ENCODE measurements at regions not wholly inside any gene's neighbourhood (a gene's known extent, or its start where the extent isn't known, plus 50 kb on each side); places are given as distances from the start of the nearest gene placed in this dataset.
A peak's percentile ranks its signal among the peaks of the same experiment; 100 is the strongest.

GRCh38 chr16:9499941-9500593 is 408.6 kb downstream of the HAPSTR1 start:
- H3K36me3 Mint-ChIP-seq = no peaks in the 10 kb centered on the region
- no peak overlapping the region for H3K4me3 Mint-ChIP-seq
- H3K27me3 Mint-ChIP-seq = peaks cover 7% of the 10 kb centered on the region
- H3K9me3 Mint-ChIP-seq = peaks cover 4 to 10% (median 5%) of the 10 kb centered on the region in 3 donors
- no peaks in the 10 kb centered on the region for H3K4me1 Mint-ChIP-seq
- no peak overlapping the region for H3K27ac Mint-ChIP-seq

- no peaks in the 10 kb centered on the region for H3K4me1 Mint-ChIP-seq
- peak overlapping the region in 1 of 3 donors; percentile 68 for H3K27ac Mint-ChIP-seq
- H3K4me3 Mint-ChIP-seq = no peak overlapping the region
- no peaks in the 10 kb centered on the region for H3K36me3 Mint-ChIP-seq
- H3K9me3 Mint-ChIP-seq = peaks cover 4 to 10% (median 5%) of the 10 kb centered on the region in 3 donors
- peaks cover 7% of the 10 kb centered on the region for H3K27me3 Mint-ChIP-seq
Measured at GRCh38 chr16:9500872-9501271, 409.4 kb downstream of the HAPSTR1 start.

- peaks cover 2% of the 10 kb centered on the region for H3K27me3 Mint-ChIP-seq
- no peaks in the 10 kb centered on the region for H3K36me3 Mint-ChIP-seq
- peaks cover 4 to 10% (median 5%) of the 10 kb centered on the region in 3 donors for H3K9me3 Mint-ChIP-seq
- no peak overlapping the region for H3K27ac Mint-ChIP-seq
- no peaks in the 10 kb centered on the region for H3K4me1 Mint-ChIP-seq
- H3K4me3 Mint-ChIP-seq = no peak overlapping the region
Measured at GRCh38 chr16:9503251-9503984, 412.0 kb downstream of the HAPSTR1 start.

- H3K27ac Mint-ChIP-seq = no peak overlapping the region
- H3K4me1 Mint-ChIP-seq = no peaks in the 10 kb centered on the region
- no peak overlapping the region for H3K4me3 Mint-ChIP-seq
- H3K9me3 Mint-ChIP-seq = peaks cover 3 to 6% (median 4%) of the 10 kb centered on the region in 3 donors
- no peaks in the 10 kb centered on the region for H3K36me3 Mint-ChIP-seq
- no peaks in the 10 kb centered on the region for H3K27me3 Mint-ChIP-seq
Measured at GRCh38 chr16:9508328-9508936, 417.0 kb downstream of the HAPSTR1 start.

- Mint-ChIP-seq H3K9me3 (peaks cover 4 to 6% (median 5%) of the 10 kb centered on the region in 3 donors), H3K4me1 (no peaks in the 10 kb centered on the region), H3K27ac (no peak overlapping the region)
Measured at GRCh38 chr16:9509663-9510062, 418.2 kb downstream of the HAPSTR1 start.

GRCh38 chr16:9511389-9511788 is 419.9 kb downstream of the HAPSTR1 start:
- H3K27ac Mint-ChIP-seq = no peak overlapping the region
- no peaks in the 10 kb centered on the region for H3K4me1 Mint-ChIP-seq
- no peaks in the 10 kb centered on the region for H3K36me3 Mint-ChIP-seq

More at GRCh38 chr16:9509663-9510062, 418.2 kb downstream of the HAPSTR1 start:
- Mint-ChIP-seq H3K36me3 (no peaks in the 10 kb centered on the region), H3K27me3 (no peaks in the 10 kb centered on the region), H3K4me3 (no peak overlapping the region)

GRCh38 chr16:9516444-9516843 is 425.0 kb downstream of the HAPSTR1 start:
- H3K27me3 Mint-ChIP-seq = peaks cover 2% of the 10 kb centered on the region
- no peak overlapping the region for H3K4me3 Mint-ChIP-seq
- peaks cover 3 to 6% (median 5%) of the 10 kb centered on the region in 3 donors for H3K9me3 Mint-ChIP-seq
- H3K36me3 Mint-ChIP-seq = no peaks in the 10 kb centered on the region
- no peaks in the 10 kb centered on the region for H3K4me1 Mint-ChIP-seq
- no peak overlapping the region for H3K27ac Mint-ChIP-seq

More at GRCh38 chr16:9511389-9511788, 419.9 kb downstream of the HAPSTR1 start:
- Mint-ChIP-seq H3K9me3 (peaks cover 4 to 6% (median 5%) of the 10 kb centered on the region in 3 donors), H3K4me3 (no peak overlapping the region), H3K27me3 (no peaks in the 10 kb centered on the region)

- no peaks in the 10 kb centered on the region for H3K4me1 Mint-ChIP-seq
- peaks cover 3 to 5% (median 4%) of the 10 kb centered on the region in 3 donors for H3K9me3 Mint-ChIP-seq
- peaks cover 2% of the 10 kb centered on the region for H3K27me3 Mint-ChIP-seq
- no peak overlapping the region for H3K27ac Mint-ChIP-seq
- no peaks in the 10 kb centered on the region for H3K36me3 Mint-ChIP-seq
- no peak overlapping the region for H3K4me3 Mint-ChIP-seq
Measured at GRCh38 chr16:9518051-9518450, 426.6 kb downstream of the HAPSTR1 start.

GRCh38 chr16:9518581-9518980 is 427.1 kb downstream of the HAPSTR1 start:
- peaks cover 3 to 4% (median 3%) of the 10 kb centered on the region in 3 donors for H3K9me3 Mint-ChIP-seq
- no peaks in the 10 kb centered on the region for H3K4me1 Mint-ChIP-seq
- no peak overlapping the region for H3K4me3 Mint-ChIP-seq
- no peaks in the 10 kb centered on the region for H3K36me3 Mint-ChIP-seq
- peaks cover 2% of the 10 kb centered on the region for H3K27me3 Mint-ChIP-seq
- H3K27ac Mint-ChIP-seq = no peak overlapping the region

GRCh38 chr16:9521749-9522370 is 430.4 kb downstream of the HAPSTR1 start:
- peaks cover 3 to 10% (median 6%) of the 10 kb centered on the region in 3 donors for H3K9me3 Mint-ChIP-seq
- H3K4me3 Mint-ChIP-seq = no peak overlapping the region
- H3K36me3 Mint-ChIP-seq = no peaks in the 10 kb centered on the region
- H3K27me3 Mint-ChIP-seq = peaks cover 2% of the 10 kb centered on the region
- no peak overlapping the region for H3K27ac Mint-ChIP-seq
- H3K4me1 Mint-ChIP-seq = no peaks in the 10 kb centered on the region

GRCh38 chr16:9522614-9523013 is 431.2 kb downstream of the HAPSTR1 start:
- no peaks in the 10 kb centered on the region for H3K4me1 Mint-ChIP-seq

GRCh38 chr16:9523994-9524393 is 432.6 kb downstream of the HAPSTR1 start:
- no peaks in the 10 kb centered on the region for H3K36me3 Mint-ChIP-seq
- H3K4me3 Mint-ChIP-seq = no peak overlapping the region
- H3K9me3 Mint-ChIP-seq = peaks cover 3 to 10% (median 6%) of the 10 kb centered on the region in 3 donors
- H3K27me3 Mint-ChIP-seq = peaks cover 2% of the 10 kb centered on the region
- H3K4me1 Mint-ChIP-seq = no peaks in the 10 kb centered on the region
- no peak overlapping the region for H3K27ac Mint-ChIP-seq

More at GRCh38 chr16:9522614-9523013, 431.2 kb downstream of the HAPSTR1 start:
- Mint-ChIP-seq H3K27me3 (peaks cover 2% of the 10 kb centered on the region), H3K36me3 (no peaks in the 10 kb centered on the region), H3K4me3 (no peak overlapping the region), H3K9me3 (peaks cover 3 to 10% (median 6%) of the 10 kb centered on the region in 3 donors), H3K27ac (no peak overlapping the region)

- no peaks in the 10 kb centered on the region for H3K4me1 Mint-ChIP-seq
Measured at GRCh38 chr16:9525037-9525436, 433.6 kb downstream of the HAPSTR1 start.

GRCh38 chr16:9526791-9527190 is 435.3 kb downstream of the HAPSTR1 start:
- Mint-ChIP-seq H3K36me3 (no peaks in the 10 kb centered on the region), H3K4me3 (no peak overlapping the region), H3K4me1 (no peaks in the 10 kb centered on the region), H3K9me3 (peaks cover 0 to 10% (median 4%) of the 10 kb centered on the region in 3 donors), H3K27ac (no peak overlapping the region), H3K27me3 (no peaks in the 10 kb centered on the region)

More at GRCh38 chr16:9525037-9525436, 433.6 kb downstream of the HAPSTR1 start:
- Mint-ChIP-seq H3K36me3 (no peaks in the 10 kb centered on the region), H3K27ac (no peak overlapping the region), H3K4me3 (no peak overlapping the region), H3K9me3 (peaks cover 3 to 10% (median 6%) of the 10 kb centered on the region in 3 donors), H3K27me3 (no peaks in the 10 kb centered on the region)

- no peaks in the 10 kb centered on the region for H3K27me3 Mint-ChIP-seq
- H3K4me1 Mint-ChIP-seq = no peaks in the 10 kb centered on the region
- no peaks in the 10 kb centered on the region for H3K36me3 Mint-ChIP-seq
- no peak overlapping the region for H3K27ac Mint-ChIP-seq
- H3K9me3 Mint-ChIP-seq = peaks cover 0 to 10% (median 8%) of the 10 kb centered on the region in 3 donors
- H3K4me3 Mint-ChIP-seq = no peak overlapping the region
Measured at GRCh38 chr16:9527976-9528375, 436.5 kb downstream of the HAPSTR1 start.
